Fibroblast of skin of left quadriceps (primary cell): ENCODE measurements at regions not wholly inside any gene's neighbourhood (a gene's known extent, or its start where the extent isn't known, plus 50 kb on each side); places are given as distances from the start of the nearest gene placed in this dataset.
"Not testable (repeated sequence)": the region's sequence is repeated elsewhere in the genome, so short reads cannot be mapped to it uniquely, and the experiment has no call there.

ENCODE experiments used
- DNase-seq, 2 experiments: peaks; one replicate each; pipeline ENCODE4 v3.0.0-alpha.2; 2013; ENCODE audit warnings: low read depth in 2 of 2

GRCh38 chr22:26918226-26918625 lies 260.8 kb downstream of the MIAT start:
- no peak for DNase-seq

GRCh38 chr22:26921726-26922125 lies 264.3 kb downstream of the MIAT start:
- no peak for DNase-seq

GRCh38 chr22:26922806-26923205 lies 265.4 kb downstream of the MIAT start:
- no peak for DNase-seq

- DNase-seq: no peak
These were observed 266.1 kb downstream of the MIAT start for GRCh38 chr22:26923531-26923930.

- DNase-seq: no peak
These were observed 270.4 kb downstream of the MIAT start for GRCh38 chr22:26927821-26928220.

- no peak for DNase-seq
These were observed 274.1 kb downstream of the MIAT start for GRCh38 chr22:26931471-26931870.

GRCh38 chr22:26933105-26933590 lies 275.8 kb downstream of the MIAT start:
- no peak for DNase-seq

- DNase-seq: no peak
These were observed 279.8 kb downstream of the MIAT start for GRCh38 chr22:26937213-26937612.

- no peak for DNase-seq
These were observed 282.1 kb downstream of the MIAT start for GRCh38 chr22:26939466-26939865.

GRCh38 chr22:26941896-26942636 lies 284.7 kb downstream of the MIAT start:
- DNase-seq: no peak

- DNase-seq: no peak
These were observed 285.2 kb downstream of the MIAT start for GRCh38 chr22:26942637-26942957.

- DNase-seq: no peak
These were observed 288.2 kb downstream of the MIAT start for GRCh38 chr22:26945565-26945964.

GRCh38 chr22:26949193-26949592 lies 291.8 kb downstream of the MIAT start:
- DNase-seq: peak in 1 of 2 experiments; percentile 4

- not testable (repeated sequence) for DNase-seq
These were observed 293.8 kb downstream of the MIAT start for GRCh38 chr22:26951139-26951538.

GRCh38 chr22:26952004-26952403 lies 294.6 kb downstream of the MIAT start:
- no peak for DNase-seq

- no peak for DNase-seq
These were observed 295.1 kb downstream of the MIAT start for GRCh38 chr22:26952451-26953011.

GRCh38 chr22:26953012-26953883 lies 295.9 kb downstream of the MIAT start:
- no peak for DNase-seq

- no peak for DNase-seq
These were observed 299.0 kb downstream of the MIAT start for GRCh38 chr22:26956371-26956770.

- no peak for DNase-seq
These were observed 299.8 kb downstream of the MIAT start for GRCh38 chr22:26957176-26957575.

- no peak for DNase-seq
These were observed 300.5 kb downstream of the MIAT start for GRCh38 chr22:26957897-26958296.

- DNase-seq: no peak
These were observed 301.0 kb downstream of the MIAT start for GRCh38 chr22:26958378-26958777.

- no peak for DNase-seq
These were observed 307.3 kb downstream of the MIAT start for GRCh38 chr22:26964642-26965041.

- no peak for DNase-seq
These were observed 309.9 kb downstream of the MIAT start for GRCh38 chr22:26967282-26967681.
